ENCODE measurements at regions not wholly inside any gene's neighbourhood (a gene's known extent, or its start where the extent isn't known, plus 50 kb on each side); places are given as distances from the start of the nearest gene placed in this dataset.

GRCh38 chr11:114876234-114876633 lies 197.9 kb downstream of the NXPE2 start:
- no peaks in the 10 kb centered on the region for H3K27me3 Mint-ChIP-seq
- no peak for DNase-seq
- no peaks in the 10 kb centered on the region for H3K9me3 Mint-ChIP-seq
- ATAC-seq = no peak
- H3K4me1 Mint-ChIP-seq = no peaks in the 10 kb centered on the region
- no peak overlapping the region for H3K27ac Mint-ChIP-seq
- no peaks in the 10 kb centered on the region for H3K36me3 Mint-ChIP-seq (ENCODE audit: low read depth)
- H3K4me3 Mint-ChIP-seq = no peak overlapping the region

DNA sequence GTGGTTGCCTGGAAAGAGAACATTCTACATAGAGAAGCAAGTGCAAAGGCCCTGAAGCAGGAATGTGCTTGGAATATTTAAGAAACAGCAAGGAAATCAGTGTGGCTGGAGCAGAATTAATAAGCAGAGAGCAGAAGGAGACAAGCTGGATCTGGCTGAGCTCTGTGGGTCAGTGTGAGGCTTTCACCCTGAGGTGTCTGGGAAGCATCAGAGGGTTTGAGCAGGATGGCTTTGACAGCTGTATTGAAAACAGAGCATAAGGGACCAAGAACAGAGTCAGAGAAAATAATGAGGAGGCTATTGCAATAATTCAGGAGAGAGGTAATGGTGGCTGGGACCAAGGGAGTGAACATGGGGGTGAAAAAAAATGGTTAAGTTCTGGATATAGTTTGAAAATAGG lies 199.6 kb downstream of the NXPE2 start:
- Mint-ChIP-seq H3K36me3 (ENCODE audit: low read depth) (no peaks in the 10 kb centered on the region), H3K9me3 (no peaks in the 10 kb centered on the region), H3K4me1 (no peaks in the 10 kb centered on the region), H3K4me3 (no peak overlapping the region), H3K27ac (no peak overlapping the region), H3K27me3 (no peaks in the 10 kb centered on the region)
- ATAC-seq (no peak), DNase-seq (no peak)

GRCh38 chr11:114880442-114880841 lies 202.1 kb downstream of the NXPE2 start:
- no peak for ATAC-seq
- no peak for DNase-seq
- no peak overlapping the region for H3K4me3 Mint-ChIP-seq
- no peaks in the 10 kb centered on the region for H3K4me1 Mint-ChIP-seq
- no peak overlapping the region for H3K27ac Mint-ChIP-seq
- H3K36me3 Mint-ChIP-seq (ENCODE audit: low read depth) = no peaks in the 10 kb centered on the region
- no peaks in the 10 kb centered on the region for H3K27me3 Mint-ChIP-seq
- H3K9me3 Mint-ChIP-seq = no peaks in the 10 kb centered on the region

GRCh38 chr11:114883472-114883871 lies 205.1 kb downstream of the NXPE2 start:
- DNase-seq = no peak
- Mint-ChIP-seq H3K4me3 (no peak overlapping the region), H3K27me3 (no peaks in the 10 kb centered on the region), H3K27ac (no peak overlapping the region), H3K4me1 (no peaks in the 10 kb centered on the region), H3K36me3 (ENCODE audit: low read depth) (no peaks in the 10 kb centered on the region), H3K9me3 (no peaks in the 10 kb centered on the region)
- ATAC-seq = no peak

- DNase-seq = no peak
- Mint-ChIP-seq H3K27ac (no peak overlapping the region), H3K9me3 (no peaks in the 10 kb centered on the region), H3K4me3 (no peak overlapping the region), H3K36me3 (ENCODE audit: low read depth) (no peaks in the 10 kb centered on the region), H3K27me3 (no peaks in the 10 kb centered on the region), H3K4me1 (no peaks in the 10 kb centered on the region)
- ATAC-seq = no peak
These were observed 208.4 kb downstream of the NXPE2 start for GRCh38 chr11:114886644-114887265.

DNA sequence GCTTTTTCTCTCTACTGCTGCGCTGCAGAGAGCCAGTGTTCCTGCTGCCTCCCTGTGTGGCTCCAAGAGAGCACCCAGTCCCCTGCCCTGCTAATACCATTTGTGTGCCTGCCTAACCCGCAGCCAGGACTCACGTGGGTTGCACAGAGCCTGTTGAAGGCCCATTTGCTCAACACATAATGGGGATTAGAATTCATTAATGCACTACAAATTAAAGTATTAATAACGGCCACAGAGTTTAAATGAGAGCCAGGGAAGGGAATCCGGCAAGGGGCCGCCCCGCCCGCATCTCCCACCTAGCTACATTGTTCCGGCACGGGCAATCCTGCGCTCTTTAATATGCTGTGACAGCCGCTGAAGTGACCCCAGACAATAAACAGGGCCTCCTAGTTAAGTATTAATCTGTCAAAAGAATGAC lies 211.3 kb downstream of the NXPE2 start:
- no peak overlapping the region for H3K27ac Mint-ChIP-seq
- H3K27me3 Mint-ChIP-seq = no peaks in the 10 kb centered on the region
- ATAC-seq = no peak

GRCh38 chr11:114890038-114890437 lies 211.7 kb downstream of the NXPE2 start:
- no peak for ATAC-seq
- no peaks in the 10 kb centered on the region for H3K27me3 Mint-ChIP-seq
- H3K27ac Mint-ChIP-seq = no peak overlapping the region
- H3K9me3 Mint-ChIP-seq = no peaks in the 10 kb centered on the region
- DNase-seq = no peak
- no peaks in the 10 kb centered on the region for H3K36me3 Mint-ChIP-seq (ENCODE audit: low read depth)
- H3K4me3 Mint-ChIP-seq = no peak overlapping the region
- no peaks in the 10 kb centered on the region for H3K4me1 Mint-ChIP-seq

More for the DNA sequence above, 211.3 kb downstream of the NXPE2 start:
- no peaks in the 10 kb centered on the region for H3K36me3 Mint-ChIP-seq (ENCODE audit: low read depth)
- H3K4me1 Mint-ChIP-seq = no peaks in the 10 kb centered on the region
- H3K4me3 Mint-ChIP-seq = no peak overlapping the region
- DNase-seq = no peak
- H3K9me3 Mint-ChIP-seq = no peaks in the 10 kb centered on the region

GRCh38 chr11:114891911-114892310 lies 213.6 kb downstream of the NXPE2 start:
- Mint-ChIP-seq H3K36me3 (ENCODE audit: low read depth) (no peaks in the 10 kb centered on the region), H3K27me3 (no peaks in the 10 kb centered on the region), H3K4me1 (no peaks in the 10 kb centered on the region), H3K27ac (no peak overlapping the region), H3K9me3 (no peaks in the 10 kb centered on the region), H3K4me3 (no peak overlapping the region)
- no peak for DNase-seq
- no peak for ATAC-seq

- H3K9me3 Mint-ChIP-seq = no peaks in the 10 kb centered on the region
- no peak overlapping the region for H3K4me3 Mint-ChIP-seq
- DNase-seq = peak; percentile 10
These were observed 214.3 kb downstream of the NXPE2 start for GRCh38 chr11:114892381-114893197.

GRCh38 chr11:114893329-114893728 lies 215.0 kb downstream of the NXPE2 start:
- ATAC-seq = no peak
- Mint-ChIP-seq H3K36me3 (ENCODE audit: low read depth) (no peaks in the 10 kb centered on the region), H3K27ac (no peak overlapping the region)

More at GRCh38 chr11:114892381-114893197, 214.3 kb downstream of the NXPE2 start:
- H3K27ac Mint-ChIP-seq = no peak overlapping the region
- ATAC-seq = no peak
- no peaks in the 10 kb centered on the region for H3K36me3 Mint-ChIP-seq (ENCODE audit: low read depth)
- no peaks in the 10 kb centered on the region for H3K4me1 Mint-ChIP-seq
- H3K27me3 Mint-ChIP-seq = no peaks in the 10 kb centered on the region

DNA sequence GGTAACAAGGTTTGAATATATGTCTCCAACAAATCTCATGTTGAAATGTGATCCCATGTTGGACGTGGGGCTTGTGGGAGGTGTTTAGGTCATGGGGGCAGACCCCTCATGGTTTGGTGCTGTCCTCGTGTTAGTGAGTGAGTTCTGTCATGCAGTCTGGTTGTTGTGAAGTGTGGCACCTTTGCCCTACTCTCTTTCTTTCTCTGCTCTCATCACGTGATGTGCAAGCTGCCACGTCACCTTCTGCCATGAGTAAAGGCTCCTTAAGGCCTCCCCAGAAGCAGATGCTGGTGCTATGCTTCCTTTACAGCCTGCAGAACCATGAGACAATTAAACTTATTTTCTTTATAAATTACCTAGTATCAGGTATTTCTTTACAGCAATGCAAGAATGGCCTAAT lies 218.3 kb downstream of the NXPE2 start:
- H3K27ac Mint-ChIP-seq = no peak overlapping the region
- no peaks in the 10 kb centered on the region for H3K36me3 Mint-ChIP-seq (ENCODE audit: low read depth)
- peaks cover 13% of the 10 kb centered on the region for H3K9me3 Mint-ChIP-seq
- DNase-seq (no peak), ATAC-seq (no peak)
- H3K4me3 Mint-ChIP-seq = no peak overlapping the region
- H3K4me1 Mint-ChIP-seq = no peaks in the 10 kb centered on the region
- H3K27me3 Mint-ChIP-seq = no peaks in the 10 kb centered on the region

More at GRCh38 chr11:114893329-114893728, 215.0 kb downstream of the NXPE2 start:
- Mint-ChIP-seq H3K9me3 (no peaks in the 10 kb centered on the region), H3K27me3 (no peaks in the 10 kb centered on the region), H3K4me3 (no peak overlapping the region), H3K4me1 (no peaks in the 10 kb centered on the region)
- DNase-seq = no peak

DNA sequence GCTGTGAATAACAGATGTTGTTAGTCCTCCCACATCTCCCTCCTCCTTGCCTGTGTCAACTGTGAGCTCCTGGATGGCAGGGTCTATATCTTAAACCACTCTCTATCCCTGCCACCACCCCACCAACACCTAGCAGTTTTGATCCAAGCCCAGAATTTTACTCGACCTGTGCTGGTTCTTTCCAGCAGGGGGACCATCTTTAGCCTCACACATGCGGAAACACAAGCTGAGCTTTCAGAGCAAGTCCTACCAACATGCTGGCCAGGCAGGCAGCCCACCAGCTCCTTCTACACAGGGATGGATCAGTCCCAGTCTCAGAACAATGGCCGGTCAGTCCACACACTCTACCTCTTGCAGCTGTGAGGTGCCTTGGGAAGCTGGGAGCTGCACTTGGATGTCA lies 231.5 kb downstream of the NXPE2 start:
- DNase-seq (no peak), ATAC-seq (no peak)
- H3K4me1 Mint-ChIP-seq = no peaks in the 10 kb centered on the region
- no peak overlapping the region for H3K27ac Mint-ChIP-seq
- no peaks in the 10 kb centered on the region for H3K36me3 Mint-ChIP-seq (ENCODE audit: low read depth)
- no peaks in the 10 kb centered on the region for H3K27me3 Mint-ChIP-seq
- H3K4me3 Mint-ChIP-seq = no peak overlapping the region
- H3K9me3 Mint-ChIP-seq = peaks cover 4% of the 10 kb centered on the region

DNA sequence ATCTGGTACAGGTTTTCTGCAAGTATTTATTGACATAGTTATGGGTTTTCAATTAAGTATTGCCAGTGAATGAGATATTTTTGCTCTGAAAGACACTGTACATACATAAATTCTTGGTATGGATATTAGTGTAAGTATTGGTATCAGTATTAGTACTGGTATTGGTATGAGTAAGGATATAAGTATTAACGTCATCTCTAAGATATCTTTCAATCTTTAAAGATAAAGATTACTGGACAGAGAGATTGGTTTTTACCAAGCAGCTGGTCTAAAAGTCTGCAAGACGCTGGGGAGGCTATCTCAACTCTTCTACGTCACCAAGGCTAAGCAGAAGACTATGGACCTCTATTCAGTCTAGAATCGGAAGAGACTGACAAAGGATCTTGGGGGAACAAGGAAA lies 234.5 kb downstream of the NXPE2 start:
- Mint-ChIP-seq H3K9me3 (peaks cover 4% of the 10 kb centered on the region), H3K4me3 (no peak overlapping the region), H3K36me3 (ENCODE audit: low read depth) (no peaks in the 10 kb centered on the region), H3K4me1 (no peaks in the 10 kb centered on the region), H3K27me3 (no peaks in the 10 kb centered on the region), H3K27ac (no peak overlapping the region)
- ATAC-seq = no peak
- no peak for DNase-seq

DNA sequence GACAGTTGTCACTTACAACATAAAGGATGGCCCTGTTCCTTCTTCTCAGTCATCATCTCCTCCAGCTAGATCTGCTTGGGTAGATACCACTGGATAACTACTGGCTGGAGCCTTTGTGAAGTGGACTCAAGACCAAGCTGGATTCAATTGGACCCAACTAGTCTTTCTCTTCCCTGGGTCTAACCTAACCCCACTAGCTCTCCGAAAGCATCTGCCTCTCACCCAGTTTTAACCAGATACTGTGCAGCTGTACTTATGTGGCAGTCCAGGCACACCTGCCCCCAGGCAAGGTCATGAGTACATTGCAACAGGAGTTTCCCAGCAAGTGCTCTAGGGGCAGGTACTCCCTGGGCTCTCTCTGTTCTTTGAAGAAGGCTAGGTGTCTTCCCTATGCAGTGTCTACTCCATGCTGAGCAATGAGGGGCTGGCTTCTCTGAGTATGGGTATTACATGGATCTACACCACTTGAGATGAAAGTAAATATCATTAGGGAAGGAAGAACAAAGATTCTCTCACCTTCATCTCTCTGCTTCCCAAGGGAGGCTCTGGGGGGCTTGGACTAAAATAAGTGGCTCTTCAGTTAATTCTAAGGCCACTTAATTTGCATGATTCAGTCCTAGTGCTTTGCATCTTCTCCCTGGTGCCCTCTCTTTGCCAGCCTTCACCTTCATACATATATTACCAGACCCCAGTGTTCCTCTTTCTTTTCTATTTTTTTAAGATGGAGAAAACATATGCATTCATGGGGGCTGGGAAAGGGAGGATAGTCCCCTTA lies 236.1 kb downstream of the NXPE2 start:
- no peak overlapping the region for H3K4me3 Mint-ChIP-seq
- no peaks in the 10 kb centered on the region for H3K36me3 Mint-ChIP-seq (ENCODE audit: low read depth)
- DNase-seq (no peak), ATAC-seq (no peak)
- peaks cover 4% of the 10 kb centered on the region for H3K9me3 Mint-ChIP-seq
- H3K4me1 Mint-ChIP-seq = no peaks in the 10 kb centered on the region
- no peak overlapping the region for H3K27ac Mint-ChIP-seq
- H3K27me3 Mint-ChIP-seq = no peaks in the 10 kb centered on the region

Data from activated naive CD8-positive, alpha-beta T cell treated with anti-CD3 and anti-CD28 coated beads, Interleukin-2, amount 50 U/mL, for 24 hours (primary cell).